Activated naive CD8-positive, alpha-beta T cell (primary cell): ENCODE measurements at regions not wholly inside any gene's neighbourhood (a gene's known extent, or its start where the extent isn't known, plus 50 kb on each side); places are given as distances from the start of the nearest gene placed in this dataset.

Source experiments
- H3K27ac Mint-ChIP-seq: one replicate; pipeline ENCODE4 v1.8.0; 2021; ENCODE audit warnings: mixed read lengths
- H3K27me3 Mint-ChIP-seq: one replicate; pipeline ENCODE4 v1.8.0; 2021; ENCODE audit warnings: mixed read lengths
- H3K36me3 Mint-ChIP-seq: one replicate; pipeline ENCODE4 v1.8.0; 2021; ENCODE audit warnings: mixed read lengths
- H3K4me1 Mint-ChIP-seq: one replicate; pipeline ENCODE4 v1.8.0; 2021; ENCODE audit warnings: low read depth, mixed read lengths
- H3K4me3 Mint-ChIP-seq: one replicate; pipeline ENCODE4 v1.8.0; 2021; ENCODE audit warnings: mild to moderate bottlenecking, mixed read lengths
- H3K9me3 Mint-ChIP-seq: one replicate; pipeline ENCODE4 v1.8.0; 2021; ENCODE audit warnings: low read depth, mixed read lengths

GRCh38 chr2:3098231-3098630 is 279.4 kb downstream of the EIPR1 start:
- peaks cover 11% of the 10 kb centered on the region for H3K27me3 Mint-ChIP-seq
- H3K9me3 Mint-ChIP-seq = no peaks in the 10 kb centered on the region
- peaks cover 2% of the 10 kb centered on the region for H3K36me3 Mint-ChIP-seq
- H3K4me1 Mint-ChIP-seq = no peaks in the 10 kb centered on the region
- H3K4me3 Mint-ChIP-seq = no peak overlapping the region
- no peak overlapping the region for H3K27ac Mint-ChIP-seq

GRCh38 chr2:3097804-3098203 is 279.8 kb downstream of the EIPR1 start:
- Mint-ChIP-seq H3K36me3 (peaks cover 2% of the 10 kb centered on the region), H3K4me3 (no peak overlapping the region), H3K9me3 (no peaks in the 10 kb centered on the region), H3K27me3 (peaks cover 11% of the 10 kb centered on the region), H3K4me1 (no peaks in the 10 kb centered on the region), H3K27ac (no peak overlapping the region)

GRCh38 chr2:3094999-3095958 is 282.3 kb downstream of the EIPR1 start:
- no peak overlapping the region for H3K4me3 Mint-ChIP-seq
- H3K36me3 Mint-ChIP-seq = no peaks in the 10 kb centered on the region
- no peaks in the 10 kb centered on the region for H3K9me3 Mint-ChIP-seq
- H3K27ac Mint-ChIP-seq = no peak overlapping the region
- H3K27me3 Mint-ChIP-seq = peaks cover 11% of the 10 kb centered on the region
- H3K4me1 Mint-ChIP-seq = peaks cover 11% of the 10 kb centered on the region

- H3K36me3 Mint-ChIP-seq = no peaks in the 10 kb centered on the region
- peaks cover 4% of the 10 kb centered on the region for H3K9me3 Mint-ChIP-seq
- peaks cover 11% of the 10 kb centered on the region for H3K4me1 Mint-ChIP-seq
- no peak overlapping the region for H3K27ac Mint-ChIP-seq
- peaks cover 8% of the 10 kb centered on the region for H3K27me3 Mint-ChIP-seq
- H3K4me3 Mint-ChIP-seq = no peak overlapping the region
Measured at GRCh38 chr2:3094318-3094717, 283.3 kb downstream of the EIPR1 start.

- no peak overlapping the region for H3K4me3 Mint-ChIP-seq
Measured at GRCh38 chr2:3091696-3092095, 285.9 kb downstream of the EIPR1 start.

GRCh38 chr2:3082705-3083104 is 294.9 kb downstream of the EIPR1 start:
- no peaks in the 10 kb centered on the region for H3K9me3 Mint-ChIP-seq

More at GRCh38 chr2:3091696-3092095, 285.9 kb downstream of the EIPR1 start:
- Mint-ChIP-seq H3K4me1 (peaks cover 11% of the 10 kb centered on the region), H3K9me3 (peaks cover 10% of the 10 kb centered on the region), H3K36me3 (no peaks in the 10 kb centered on the region), H3K27ac (no peak overlapping the region), H3K27me3 (peaks cover 9% of the 10 kb centered on the region)

GRCh38 chr2:3079959-3080948 is 297.4 kb downstream of the EIPR1 start:
- H3K4me3 Mint-ChIP-seq = no peak overlapping the region
- no peaks in the 10 kb centered on the region for H3K9me3 Mint-ChIP-seq
- peaks cover 14% of the 10 kb centered on the region for H3K27me3 Mint-ChIP-seq
- no peak overlapping the region for H3K27ac Mint-ChIP-seq
- H3K4me1 Mint-ChIP-seq = no peaks in the 10 kb centered on the region
- H3K36me3 Mint-ChIP-seq = no peaks in the 10 kb centered on the region

More at GRCh38 chr2:3082705-3083104, 294.9 kb downstream of the EIPR1 start:
- H3K4me1 Mint-ChIP-seq = no peaks in the 10 kb centered on the region
- H3K4me3 Mint-ChIP-seq = no peak overlapping the region
- H3K27me3 Mint-ChIP-seq = peaks cover 14% of the 10 kb centered on the region
- H3K36me3 Mint-ChIP-seq = no peaks in the 10 kb centered on the region
- no peak overlapping the region for H3K27ac Mint-ChIP-seq

GRCh38 chr2:3079466-3079865 is 298.2 kb downstream of the EIPR1 start:
- no peak overlapping the region for H3K4me3 Mint-ChIP-seq
- H3K27me3 Mint-ChIP-seq = peaks cover 12% of the 10 kb centered on the region
- H3K4me1 Mint-ChIP-seq = no peaks in the 10 kb centered on the region
- H3K36me3 Mint-ChIP-seq = no peaks in the 10 kb centered on the region
- H3K27ac Mint-ChIP-seq = no peak overlapping the region
- H3K9me3 Mint-ChIP-seq = no peaks in the 10 kb centered on the region

GRCh38 chr2:3078684-3079083 is 298.9 kb downstream of the EIPR1 start:
- Mint-ChIP-seq H3K27ac (no peak overlapping the region), H3K36me3 (no peaks in the 10 kb centered on the region), H3K27me3 (peaks cover 12% of the 10 kb centered on the region), H3K9me3 (no peaks in the 10 kb centered on the region), H3K4me3 (no peak overlapping the region), H3K4me1 (no peaks in the 10 kb centered on the region)

- Mint-ChIP-seq H3K4me1 (no peaks in the 10 kb centered on the region), H3K27ac (no peak overlapping the region)
Measured at GRCh38 chr2:3076848-3077642, 300.6 kb downstream of the EIPR1 start.

GRCh38 chr2:3075991-3076340 is 301.7 kb downstream of the EIPR1 start:
- H3K4me3 Mint-ChIP-seq = no peak overlapping the region

More at GRCh38 chr2:3076848-3077642, 300.6 kb downstream of the EIPR1 start:
- H3K27me3 Mint-ChIP-seq = peaks cover 8% of the 10 kb centered on the region
- no peaks in the 10 kb centered on the region for H3K36me3 Mint-ChIP-seq
- no peak overlapping the region for H3K4me3 Mint-ChIP-seq
- H3K9me3 Mint-ChIP-seq = no peaks in the 10 kb centered on the region

GRCh38 chr2:3075316-3075990 is 302.2 kb downstream of the EIPR1 start:
- no peak overlapping the region for H3K27ac Mint-ChIP-seq
- H3K9me3 Mint-ChIP-seq = no peaks in the 10 kb centered on the region
- H3K27me3 Mint-ChIP-seq = peaks cover 3% of the 10 kb centered on the region
- no peaks in the 10 kb centered on the region for H3K36me3 Mint-ChIP-seq
- H3K4me3 Mint-ChIP-seq = no peak overlapping the region
- H3K4me1 Mint-ChIP-seq = no peaks in the 10 kb centered on the region

More at GRCh38 chr2:3075991-3076340, 301.7 kb downstream of the EIPR1 start:
- Mint-ChIP-seq H3K36me3 (no peaks in the 10 kb centered on the region), H3K9me3 (no peaks in the 10 kb centered on the region), H3K4me1 (no peaks in the 10 kb centered on the region), H3K27me3 (peaks cover 7% of the 10 kb centered on the region), H3K27ac (no peak overlapping the region)

- Mint-ChIP-seq H3K4me3 (no peak overlapping the region), H3K27ac (no peak overlapping the region), H3K27me3 (peaks cover 3% of the 10 kb centered on the region), H3K4me1 (no peaks in the 10 kb centered on the region), H3K36me3 (no peaks in the 10 kb centered on the region), H3K9me3 (no peaks in the 10 kb centered on the region)
Measured at GRCh38 chr2:3073704-3074103, 303.9 kb downstream of the EIPR1 start.
